ENCODE measurements at regions not wholly inside any gene's neighbourhood (a gene's known extent, or its start where the extent isn't known, plus 50 kb on each side); places are given as distances from the start of the nearest gene placed in this dataset.

GRCh38 chr2:62425684-62426083, 80.3 kb downstream of the TMEM17 start:
- Histone ChIP-seq H3K4me3 (ENCODE audit: low read depth, low read length) (no peak overlapping the region), H3K27ac (ENCODE audit: extremely low read depth, low read depth, low read length) (no peak overlapping the region), H3K36me3 (ENCODE audit: control insufficient read depth in 2 of 2, insufficient read depth in 1 of 2, low read length in 2 of 2) (no peaks in the 10 kb centered on the region), H3K9me3 (ENCODE audit: control insufficient read depth, insufficient read depth, low read depth, low read length) (no peaks in the 10 kb centered on the region), H3K4me1 (ENCODE audit: control insufficient read depth, insufficient read depth, low read length) (no peaks in the 10 kb centered on the region)
- TF ChIP-seq ZNF280D (tag by site-specific recombination; IDR thresholded peaks at IDR 0.05) (no peak), OSR2 (tag by site-specific recombination; IDR thresholded peaks at IDR 0.05) (no peak), MZF1 (tag by site-specific recombination; IDR thresholded peaks at IDR 0.05; ENCODE audit: borderline replicate concordance) (no peak), KLF16 (tag by site-specific recombination; IDR thresholded peaks at IDR 0.05) (no peak), ZNF174 (tag by site-specific recombination; IDR thresholded peaks at IDR 0.05) (no peak), ZNF223 (tag by site-specific recombination; IDR thresholded peaks at IDR 0.05) (no peak), ZNF214 (tag by site-specific recombination; IDR thresholded peaks at IDR 0.05; ENCODE audit: borderline replicate concordance) (no peak), ZNF175 (tag by site-specific recombination; IDR thresholded peaks at IDR 0.05) (no peak), ZNF585B (tag by site-specific recombination; IDR thresholded peaks at IDR 0.05) (no peak), ZNF423 (tag by site-specific recombination; IDR thresholded peaks at IDR 0.05) (no peak), ZXDB (tag by site-specific recombination; IDR thresholded peaks at IDR 0.05) (no peak), ZNF146 (tag by site-specific recombination; IDR thresholded peaks at IDR 0.05) (no peak), ZFP37 (tag by site-specific recombination; IDR thresholded peaks at IDR 0.05) (no peak), ZNF221 (tag by site-specific recombination; IDR thresholded peaks at IDR 0.05; ENCODE audit: borderline replicate concordance) (no peak)
- POLR2A ChIA-PET, result no interaction called here
- CTCF ChIA-PET, result no interaction called here

GRCh38 chr2:62424899-62425298, 81.1 kb downstream of the TMEM17 start:
- TF ChIP-seq ZNF404 (tag by site-specific recombination; IDR thresholded peaks at IDR 0.05) (no peak), YY1 (tag by site-specific recombination; IDR thresholded peaks at IDR 0.05) (no peak), ZFP69B (tag by site-specific recombination; IDR thresholded peaks at IDR 0.05) (no peak), ZBTB8A (tag by site-specific recombination; IDR thresholded peaks at IDR 0.05) (no peak), ZEB2 (tag by site-specific recombination; IDR thresholded peaks at IDR 0.05) (no peak), ZNF18 (tag by site-specific recombination; IDR thresholded peaks at IDR 0.05) (no peak), ZNF521 (tag by site-specific recombination; IDR thresholded peaks at IDR 0.05) (no peak), ZNF2 (tag by site-specific recombination; IDR thresholded peaks at IDR 0.05) (no peak), ZNF324 (tag by site-specific recombination; IDR thresholded peaks at IDR 0.05) (no peak), SP2 (tag by site-specific recombination; IDR thresholded peaks at IDR 0.05) (no peak), ZNF112 (tag by site-specific recombination; IDR thresholded peaks at IDR 0.05) (no peak), ZNF362 (tag by site-specific recombination; IDR thresholded peaks at IDR 0.05) (no peak), EGR2 (tag by site-specific recombination; IDR thresholded peaks at IDR 0.05; ENCODE audit: low read depth) (no peak), ZBTB20 (tag by site-specific recombination; IDR thresholded peaks at IDR 0.05) (no peak), ZNF549 (tag by site-specific recombination; IDR thresholded peaks at IDR 0.05) (no peak), ZNF777 (tag by site-specific recombination; IDR thresholded peaks at IDR 0.05; ENCODE audit: borderline replicate concordance) (no peak), ZNF600 (tag by site-specific recombination; IDR thresholded peaks at IDR 0.05) (no peak)
- ChIA-PET CTCF (no interaction called here), POLR2A (no interaction called here)
- H3K4me3 ChIP-seq (ENCODE audit: low read depth, low read length), result no peak overlapping the region
- no peaks in the 10 kb centered on the region for H3K9me3 ChIP-seq (ENCODE audit: control insufficient read depth, insufficient read depth, low read depth, low read length)
- no peaks in the 10 kb centered on the region for H3K36me3 ChIP-seq (ENCODE audit: control insufficient read depth in 2 of 2, insufficient read depth in 1 of 2, low read length in 2 of 2)
- H3K27ac ChIP-seq (ENCODE audit: extremely low read depth, low read depth, low read length), result no peak overlapping the region
- no peaks in the 10 kb centered on the region for H3K4me1 ChIP-seq (ENCODE audit: control insufficient read depth, insufficient read depth, low read length)

All from HEK293 (cell line).